HepG2 (cell line): ENCODE measurements at regions not wholly inside any gene's neighbourhood (a gene's known extent, or its start where the extent isn't known, plus 50 kb on each side); places are given as distances from the start of the nearest gene placed in this dataset.

Experiments
- E2F5 ChIP-seq: sonication (generic); formaldehyde crosslinking; conservative IDR thresholded peaks from 2 replicates; pipeline ENCODE4 v1.4.0; 2020; ENCODE audit warnings: missing genetic modification reagents
- ZNF232 ChIP-seq: sonication (generic); formaldehyde crosslinking; IDR thresholded peaks from 2 replicates; pipeline ENCODE4 v1.4.0; 2020; ENCODE audit warnings: missing genetic modification reagents, borderline replicate concordance
- TF ChIP-seq, protein P1 (sequence below): sonication (generic); formaldehyde crosslinking; conservative IDR thresholded peaks from 2 replicates; pipeline ENCODE4 v1.4.0; 2020; ENCODE audit warnings: missing genetic modification reagents
- TF ChIP-seq, protein P2 (sequence below): sonication (generic); formaldehyde crosslinking; IDR thresholded peaks from 2 replicates; pipeline ENCODE4 v1.5.0; 2020; ENCODE audit warnings: mild to moderate bottlenecking, missing genetic modification reagents, moderate library complexity

- TF ChIP-seq, protein P1, sequence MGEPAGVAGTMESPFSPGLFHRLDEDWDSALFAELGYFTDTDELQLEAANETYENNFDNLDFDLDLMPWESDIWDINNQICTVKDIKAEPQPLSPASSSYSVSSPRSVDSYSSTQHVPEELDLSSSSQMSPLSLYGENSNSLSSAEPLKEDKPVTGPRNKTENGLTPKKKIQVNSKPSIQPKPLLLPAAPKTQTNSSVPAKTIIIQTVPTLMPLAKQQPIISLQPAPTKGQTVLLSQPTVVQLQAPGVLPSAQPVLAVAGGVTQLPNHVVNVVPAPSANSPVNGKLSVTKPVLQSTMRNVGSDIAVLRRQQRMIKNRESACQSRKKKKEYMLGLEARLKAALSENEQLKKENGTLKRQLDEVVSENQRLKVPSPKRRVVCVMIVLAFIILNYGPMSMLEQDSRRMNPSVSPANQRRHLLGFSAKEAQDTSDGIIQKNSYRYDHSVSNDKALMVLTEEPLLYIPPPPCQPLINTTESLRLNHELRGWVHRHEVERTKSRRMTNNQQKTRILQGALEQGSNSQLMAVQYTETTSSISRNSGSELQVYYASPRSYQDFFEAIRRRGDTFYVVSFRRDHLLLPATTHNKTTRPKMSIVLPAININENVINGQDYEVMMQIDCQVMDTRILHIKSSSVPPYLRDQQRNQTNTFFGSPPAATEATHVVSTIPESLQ = no peak
- TF ChIP-seq ZNF232 (no peak), E2F5 (CRISPR knock-in tag) (no peak)
- TF ChIP-seq, protein P2, sequence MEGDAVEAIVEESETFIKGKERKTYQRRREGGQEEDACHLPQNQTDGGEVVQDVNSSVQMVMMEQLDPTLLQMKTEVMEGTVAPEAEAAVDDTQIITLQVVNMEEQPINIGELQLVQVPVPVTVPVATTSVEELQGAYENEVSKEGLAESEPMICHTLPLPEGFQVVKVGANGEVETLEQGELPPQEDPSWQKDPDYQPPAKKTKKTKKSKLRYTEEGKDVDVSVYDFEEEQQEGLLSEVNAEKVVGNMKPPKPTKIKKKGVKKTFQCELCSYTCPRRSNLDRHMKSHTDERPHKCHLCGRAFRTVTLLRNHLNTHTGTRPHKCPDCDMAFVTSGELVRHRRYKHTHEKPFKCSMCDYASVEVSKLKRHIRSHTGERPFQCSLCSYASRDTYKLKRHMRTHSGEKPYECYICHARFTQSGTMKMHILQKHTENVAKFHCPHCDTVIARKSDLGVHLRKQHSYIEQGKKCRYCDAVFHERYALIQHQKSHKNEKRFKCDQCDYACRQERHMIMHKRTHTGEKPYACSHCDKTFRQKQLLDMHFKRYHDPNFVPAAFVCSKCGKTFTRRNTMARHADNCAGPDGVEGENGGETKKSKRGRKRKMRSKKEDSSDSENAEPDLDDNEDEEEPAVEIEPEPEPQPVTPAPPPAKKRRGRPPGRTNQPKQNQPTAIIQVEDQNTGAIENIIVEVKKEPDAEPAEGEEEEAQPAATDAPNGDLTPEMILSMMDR (CRISPR knock-in tag) = no peak
Observed at GRCh38 chr2:12110481-12110880, 364.0 kb downstream of the LPIN1 start.
